Activated T-cell treated with anti-CD3 and anti-CD28 coated beads for 1 hour (primary cell): ENCODE measurements at regions not wholly inside any gene's neighbourhood (a gene's known extent, or its start where the extent isn't known, plus 50 kb on each side); places are given as distances from the start of the nearest gene placed in this dataset.

Experiments
- DNase-seq: peaks from one replicate; pipeline ENCODE4 v3.0.0-alpha.2; 2020; ENCODE audit warnings: low read depth

- DNase-seq, result no peak
Observed at GRCh38 chr9:96087669-96088299, 212.3 kb downstream of the ERCC6L2 start.

DNA sequence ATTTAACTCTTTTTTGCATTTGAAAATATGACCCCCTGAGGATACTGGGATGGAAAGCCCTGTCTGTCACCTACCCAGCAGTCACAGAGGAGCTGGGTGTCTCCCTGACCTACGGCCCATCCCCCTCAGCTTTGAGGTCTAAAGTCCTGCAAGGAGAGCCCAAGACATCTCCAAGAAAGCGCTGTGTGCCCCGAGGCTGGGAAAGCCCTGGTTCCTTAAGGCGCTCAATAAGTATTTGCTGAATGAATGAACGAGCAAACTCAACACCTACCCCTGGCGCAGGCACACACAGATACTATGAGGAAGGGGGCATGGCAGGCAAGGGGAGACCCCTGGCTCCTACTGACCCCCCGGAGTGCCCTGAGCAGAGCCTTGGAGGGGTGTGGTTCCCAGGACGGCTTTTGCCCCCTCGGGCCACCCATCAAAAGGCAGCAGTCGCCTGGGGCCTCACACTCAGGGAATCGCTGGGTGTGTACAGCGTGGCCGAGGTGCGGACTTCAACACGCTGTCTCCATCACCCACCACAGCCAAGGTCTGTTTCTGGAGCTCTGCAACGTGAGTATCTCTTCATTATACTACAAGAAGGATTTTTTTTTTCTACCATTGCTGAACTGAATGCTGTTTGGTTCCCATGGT is 211.6 kb downstream of the ERCC6L2 start:
- DNase-seq, result no peak

DNA sequence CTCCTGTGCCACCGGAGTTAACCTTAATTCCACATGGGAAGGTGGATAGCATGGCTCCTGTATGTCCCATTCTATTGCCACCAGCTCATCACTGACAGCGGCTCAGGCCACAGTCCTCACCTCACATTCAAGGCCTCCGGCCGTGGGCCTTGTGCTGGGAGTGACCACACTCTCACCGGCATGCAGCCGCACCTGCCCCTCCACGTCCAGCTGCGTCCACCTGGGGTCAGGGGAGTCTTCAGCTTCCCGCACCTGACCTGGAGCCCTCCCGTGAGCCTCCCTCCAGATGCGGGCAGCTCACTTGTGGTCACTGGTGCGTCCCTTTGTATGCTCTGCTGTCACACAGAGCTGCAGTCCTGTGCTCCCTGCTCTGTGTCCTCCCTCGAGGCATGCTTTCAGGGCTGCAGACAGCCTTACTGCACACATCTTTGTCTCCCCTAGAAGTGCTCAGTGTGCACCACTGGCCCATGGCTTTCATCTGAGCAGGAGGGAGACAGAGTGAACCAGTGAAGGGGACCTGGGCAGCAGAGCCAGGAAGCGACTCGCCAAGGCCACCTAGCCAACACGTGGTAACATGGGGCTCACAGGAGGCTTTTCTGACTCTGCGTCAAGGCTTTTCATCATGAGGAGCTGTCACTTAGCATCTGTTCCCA is 210.1 kb downstream of the ERCC6L2 start:
- DNase-seq, result no peak

GRCh38 chr9:96084331-96084734 is 208.8 kb downstream of the ERCC6L2 start:
- no peak for DNase-seq

GRCh38 chr9:96082516-96083232 is 207.2 kb downstream of the ERCC6L2 start:
- no peak for DNase-seq

GRCh38 chr9:96080364-96080763 is 204.9 kb downstream of the ERCC6L2 start:
- no peak for DNase-seq

DNA sequence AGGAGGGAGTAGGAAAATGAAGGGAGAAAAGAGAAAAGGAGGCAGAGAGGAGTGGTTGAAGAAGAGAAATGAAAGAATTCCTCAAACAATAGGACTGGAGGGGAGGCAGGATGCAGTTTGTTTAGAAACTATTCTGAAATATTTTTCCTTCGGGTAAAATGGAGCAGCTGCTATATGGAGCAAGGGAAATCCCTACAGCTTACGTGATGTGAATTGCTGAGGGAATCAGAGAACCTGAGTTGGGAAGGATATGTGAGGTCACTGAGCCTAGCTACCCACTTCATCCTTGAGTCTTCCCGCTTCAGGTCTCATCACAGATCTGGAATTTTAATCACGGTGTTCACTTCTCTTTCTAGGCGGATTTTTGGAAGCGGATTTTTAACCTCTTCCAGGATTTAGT is 204.3 kb downstream of the ERCC6L2 start:
- no peak for DNase-seq

DNA sequence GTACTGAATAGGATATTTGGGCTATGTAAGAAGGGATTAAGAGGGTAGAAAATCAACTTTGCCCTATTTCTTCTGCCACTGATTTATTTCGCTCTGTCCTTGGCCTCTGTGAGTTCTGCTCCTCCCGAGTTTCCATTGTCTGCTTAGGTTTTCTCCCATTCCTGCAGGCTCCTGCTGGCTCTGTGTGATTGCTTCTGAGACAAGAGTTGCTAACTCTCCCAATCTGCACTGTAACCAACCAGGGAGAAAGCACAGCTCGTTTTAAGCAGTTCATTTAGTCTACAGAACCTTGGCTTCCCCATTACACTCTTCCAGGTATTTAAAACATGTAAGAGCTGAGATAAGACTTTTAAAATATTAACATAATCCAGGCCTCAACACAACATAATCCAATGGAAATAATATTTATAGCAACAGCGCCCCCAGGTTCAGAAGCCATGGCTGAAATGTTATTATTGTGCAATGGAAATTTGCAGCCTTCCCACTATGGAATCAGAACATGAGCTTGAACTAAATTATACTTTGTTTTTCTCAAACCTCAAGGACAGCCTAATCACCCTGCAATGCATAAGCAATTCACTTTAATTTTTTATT is 203.5 kb downstream of the ERCC6L2 start:
- no peak for DNase-seq

DNA sequence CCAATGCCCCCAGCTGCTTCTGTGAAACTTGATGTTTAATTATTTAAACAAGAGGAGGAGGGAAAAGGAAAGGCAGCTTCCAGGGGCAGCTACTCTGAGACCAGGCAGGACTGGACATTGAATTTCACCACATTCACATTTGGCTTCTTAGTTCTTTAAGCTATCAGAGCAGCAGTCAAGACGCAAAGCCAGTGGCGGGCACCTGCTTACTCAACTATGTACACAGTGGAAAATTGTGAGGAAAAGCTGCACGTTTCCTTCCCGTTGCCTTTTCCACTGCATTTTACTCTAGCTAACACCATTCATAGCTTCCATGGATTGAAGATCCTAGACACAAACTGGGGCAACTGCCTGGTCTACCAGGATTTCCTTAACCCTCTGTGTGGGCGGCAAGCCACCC is 200.3 kb downstream of the ERCC6L2 start:
- no peak for DNase-seq

DNA sequence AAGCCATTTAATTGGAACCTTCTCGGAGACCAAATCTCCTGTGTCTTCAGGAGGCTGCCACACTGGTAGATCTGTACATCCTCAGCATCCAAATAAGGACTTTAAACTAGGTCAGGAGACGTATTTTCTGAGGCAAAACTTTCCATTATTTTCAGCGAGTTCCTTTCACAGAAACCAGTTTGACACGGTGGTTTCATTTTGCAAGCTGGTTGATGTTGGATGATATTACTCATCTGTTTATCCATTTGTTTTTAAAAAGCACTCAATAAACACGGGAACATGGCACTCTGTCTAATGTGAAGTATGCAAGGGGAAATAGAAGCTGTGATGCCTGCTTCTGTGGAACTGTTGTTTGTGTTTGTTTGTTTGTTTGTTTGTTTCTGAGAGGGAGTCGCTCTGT is 199.6 kb downstream of the ERCC6L2 start:
- DNase-seq, result no peak

DNA sequence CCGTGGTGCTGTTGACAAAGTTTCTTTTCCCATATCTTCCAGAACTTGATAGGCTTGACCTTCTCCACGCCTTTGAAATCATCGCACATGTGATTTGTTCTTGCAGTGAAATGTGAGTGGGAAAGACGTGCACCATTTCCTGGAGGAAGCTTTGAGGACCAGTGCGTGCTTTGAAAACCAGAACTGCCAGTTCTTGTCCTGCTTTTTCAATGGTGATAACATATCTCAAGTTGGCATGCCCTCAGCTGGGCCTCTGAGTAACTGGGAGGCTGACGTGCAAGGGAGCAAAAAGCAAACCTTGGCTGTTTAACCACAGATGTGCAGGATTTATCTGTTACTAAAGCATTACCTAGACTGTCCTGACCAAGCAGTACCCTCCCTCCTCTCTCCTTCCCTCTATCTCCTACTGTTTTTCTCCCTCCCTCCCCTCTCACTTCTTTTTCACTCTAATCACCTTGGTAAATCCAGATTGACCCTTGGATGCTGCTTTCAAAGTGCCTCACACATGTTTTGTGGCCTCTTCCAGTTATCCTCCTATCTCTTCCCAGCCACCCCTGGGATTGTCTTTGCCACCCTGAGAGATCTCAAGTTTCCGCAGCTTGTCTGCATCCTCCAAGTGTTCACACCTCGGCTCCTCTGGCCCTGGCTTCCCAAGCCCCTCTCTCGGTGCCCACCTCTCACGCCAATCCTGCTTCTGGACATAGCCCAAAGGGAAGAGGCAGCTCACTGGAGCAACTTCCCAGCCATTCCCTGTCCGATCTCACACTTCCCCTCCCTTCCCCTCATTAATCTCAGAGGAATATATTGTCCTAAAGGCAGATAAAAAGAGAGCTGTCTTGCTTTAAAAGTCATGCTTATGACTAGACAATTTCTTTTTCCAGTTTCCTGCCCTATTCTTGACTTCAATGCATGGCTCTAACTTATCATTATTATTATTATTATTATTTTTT is 198.3 kb downstream of the ERCC6L2 start:
- no peak for DNase-seq

DNA sequence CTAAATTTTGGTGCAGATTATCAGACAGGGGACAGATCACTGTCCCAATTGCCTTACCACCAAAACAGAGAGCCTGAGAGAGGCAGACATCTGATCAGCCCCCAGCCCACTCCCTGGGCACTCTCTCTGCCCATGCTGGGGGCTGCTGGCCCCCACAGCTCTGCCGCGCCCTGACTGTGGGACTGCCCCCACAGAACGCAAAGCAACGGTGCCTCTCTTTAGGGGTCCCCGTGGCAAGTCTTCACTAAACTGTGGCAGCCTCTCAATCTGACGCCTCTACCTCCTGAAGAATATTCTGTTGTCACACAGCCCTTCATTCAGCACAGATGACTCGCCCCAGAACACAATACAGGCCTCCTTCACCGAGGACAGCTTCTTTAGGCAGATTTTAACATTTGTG is 197.4 kb downstream of the ERCC6L2 start:
- DNase-seq, result no peak

DNA sequence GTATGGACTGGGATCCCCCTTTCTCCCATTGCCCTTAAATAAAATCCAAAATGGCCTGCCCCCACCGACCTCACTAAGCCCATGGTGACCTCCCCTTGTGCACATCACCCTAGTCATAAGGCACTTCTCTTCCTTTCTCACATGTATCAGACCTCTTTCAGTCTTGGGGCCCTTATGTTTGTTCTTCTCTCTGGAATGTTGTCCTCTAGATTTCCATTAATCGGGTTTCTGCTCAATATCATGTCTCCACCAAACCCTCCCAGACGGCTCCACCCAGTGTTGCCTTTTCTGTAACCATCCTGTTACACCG is 196.3 kb downstream of the ERCC6L2 start:
- DNase-seq, result no peak

- no peak for DNase-seq
Observed at GRCh38 chr9:96071076-96071814, 195.8 kb downstream of the ERCC6L2 start.

DNA sequence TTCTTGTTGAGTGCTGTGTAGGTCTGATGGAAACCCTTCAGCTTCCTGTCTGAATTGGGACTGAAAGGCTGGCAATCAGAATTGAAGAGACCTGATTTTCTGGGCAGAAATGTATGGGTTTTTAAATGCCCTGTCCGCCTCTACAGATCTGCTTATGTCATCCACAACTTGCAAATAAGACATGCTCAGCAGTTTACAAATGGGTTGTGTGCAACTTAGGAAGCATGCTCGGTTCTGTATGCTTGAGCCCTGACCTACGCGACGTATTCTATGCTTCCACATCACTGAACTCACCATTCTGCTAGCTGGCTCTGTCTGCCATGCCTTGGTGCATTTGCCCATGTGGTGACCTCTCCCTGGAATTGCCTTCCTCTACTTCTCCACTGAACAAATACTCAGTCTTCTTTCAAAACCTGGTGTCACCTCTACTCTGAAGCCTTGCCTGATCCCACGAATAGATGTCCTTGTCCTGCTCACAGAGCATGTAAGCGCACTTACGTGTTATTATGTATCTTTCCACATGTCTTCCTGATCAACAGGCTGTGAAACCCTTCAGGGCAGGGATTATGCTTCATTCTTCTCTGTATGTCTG is 194.2 kb downstream of the ERCC6L2 start:
- DNase-seq, result no peak

DNA sequence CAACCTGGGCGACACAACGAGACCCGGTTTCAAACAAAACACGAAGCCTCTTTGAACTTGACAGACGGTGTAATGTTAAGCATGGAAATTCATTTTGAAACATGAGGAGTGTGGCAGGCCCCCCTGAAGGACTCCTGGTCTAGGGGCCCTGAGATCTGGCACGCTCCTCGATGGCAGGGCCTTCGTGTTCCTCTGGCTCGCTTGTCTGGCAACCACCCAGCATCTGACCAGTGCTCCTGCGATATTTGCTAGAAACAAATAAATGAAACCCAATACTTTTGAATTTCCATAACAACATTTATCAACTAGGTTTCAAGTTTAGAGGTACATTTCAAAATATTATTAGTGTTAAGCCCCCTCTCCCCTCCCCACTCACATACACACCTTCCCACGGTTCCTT is 193.0 kb downstream of the ERCC6L2 start:
- DNase-seq, result no peak

DNA sequence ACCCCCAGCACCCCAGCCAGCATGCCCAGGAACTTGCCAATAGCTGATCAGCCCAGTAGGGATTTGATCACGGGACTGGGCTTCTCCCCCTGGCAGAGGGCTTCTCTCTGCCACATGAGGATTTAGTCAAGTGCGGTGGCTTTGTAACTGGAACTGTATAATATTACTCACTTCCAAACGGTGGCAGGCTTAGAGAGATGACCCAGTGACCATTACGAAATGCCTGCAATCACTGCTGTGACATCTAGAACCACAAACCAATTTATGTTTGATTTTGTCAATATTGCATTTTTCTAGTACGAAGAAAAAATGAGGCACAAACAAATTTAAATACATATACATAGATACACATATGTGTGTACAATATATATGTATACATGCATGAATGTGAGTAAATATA is 192.1 kb downstream of the ERCC6L2 start:
- no peak for DNase-seq

- DNase-seq, result no peak
Observed at GRCh38 chr9:96067004-96067403, 191.5 kb downstream of the ERCC6L2 start.

DNA sequence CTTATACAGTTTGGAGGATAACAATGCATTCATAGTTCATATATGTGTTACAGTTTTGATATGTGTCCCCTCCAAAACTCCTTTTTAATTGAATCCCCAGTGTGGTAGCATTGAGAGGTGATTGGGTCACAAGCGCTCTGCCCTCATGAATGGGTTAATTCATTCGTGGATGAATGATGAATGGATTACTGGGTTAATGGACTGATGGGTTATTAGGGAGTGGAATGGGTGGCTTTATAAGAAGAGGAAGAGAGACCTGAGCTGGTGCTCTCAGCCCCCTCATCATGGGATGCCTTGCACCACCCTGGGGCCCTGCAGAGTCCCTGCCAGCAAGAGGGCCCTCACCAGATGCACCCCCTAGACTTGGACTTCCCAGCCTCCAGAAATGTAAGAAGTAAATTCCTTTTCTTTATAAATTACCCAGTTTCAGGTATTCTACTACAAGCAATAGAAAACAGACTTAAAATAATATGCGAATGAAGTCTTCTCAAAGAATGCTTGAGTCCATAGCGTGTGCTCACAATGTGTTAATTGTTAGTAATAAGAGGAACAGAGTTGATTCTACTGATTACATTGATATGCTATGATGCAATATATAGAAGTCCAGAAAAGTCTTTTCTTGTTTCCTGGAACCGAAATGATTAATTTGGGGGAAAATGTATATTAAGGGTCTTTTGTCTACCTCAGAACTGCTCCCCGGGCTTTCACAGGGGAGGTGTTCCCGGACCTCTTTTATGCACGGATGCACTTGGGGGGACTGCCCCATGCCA is 190.2 kb downstream of the ERCC6L2 start:
- no peak for DNase-seq
